ENCODE measurements at regions not wholly inside any gene's neighbourhood (a gene's known extent, or its start where the extent isn't known, plus 50 kb on each side); places are given as distances from the start of the nearest gene placed in this dataset.

GRCh38 chr6:18667612-18668011 lies 280.5 kb downstream of the RNF144B start:
- H3K79me2 ChIP-seq (ENCODE audit: control insufficient read depth, insufficient read depth, low read length, unreplicated experiment), result no peaks in the 10 kb centered on the region
- no peak overlapping the region for H3K27ac ChIP-seq (ENCODE audit: low read depth, low read length)
- H3K36me3 ChIP-seq (ENCODE audit: insufficient read depth, low read length), result no peaks in the 10 kb centered on the region
- no peak overlapping the region for H2AFZ ChIP-seq (ENCODE audit: low read length, unreplicated experiment)
- H3K4me1 ChIP-seq (ENCODE audit: control insufficient read depth, insufficient read depth, low read length, unreplicated experiment), result no peaks in the 10 kb centered on the region
- H3K4me3 ChIP-seq (ENCODE audit: low read depth, low read length), result no peak overlapping the region
- 0 out of 2 replicates have a peak, but pooled peaks cover 5% of the 10 kb centered on the region for H3K27me3 ChIP-seq (ENCODE audit: insufficient read depth, low read length)

- Histone ChIP-seq H3K4me1 (ENCODE audit: control insufficient read depth, insufficient read depth, low read length, unreplicated experiment) (no peaks in the 10 kb centered on the region), H3K27me3 (ENCODE audit: insufficient read depth, low read length) (0 out of 2 replicates have a peak, but pooled peaks cover 7% of the 10 kb centered on the region), H3K36me3 (ENCODE audit: insufficient read depth, low read length) (no peaks in the 10 kb centered on the region), H3K79me2 (ENCODE audit: control insufficient read depth, insufficient read depth, low read length, unreplicated experiment) (no peaks in the 10 kb centered on the region), H2AFZ (ENCODE audit: low read length, unreplicated experiment) (no peak overlapping the region), H3K27ac (ENCODE audit: low read depth, low read length) (no peak overlapping the region), H3K4me3 (ENCODE audit: low read depth, low read length) (no peak overlapping the region)
Observed at GRCh38 chr6:18668994-18669393, 281.8 kb downstream of the RNF144B start.

GRCh38 chr6:18672852-18673251 lies 285.7 kb downstream of the RNF144B start:
- no peaks in the 10 kb centered on the region for H3K36me3 ChIP-seq (ENCODE audit: insufficient read depth, low read length)
- no peak overlapping the region for H3K4me3 ChIP-seq (ENCODE audit: low read depth, low read length)
- no peak overlapping the region for H2AFZ ChIP-seq (ENCODE audit: low read length, unreplicated experiment)
- 0 out of 2 replicates have a peak, but pooled peaks cover 10% of the 10 kb centered on the region for H3K27me3 ChIP-seq (ENCODE audit: insufficient read depth, low read length)
- H3K27ac ChIP-seq (ENCODE audit: low read depth, low read length), result no peak overlapping the region
- no peaks in the 10 kb centered on the region for H3K79me2 ChIP-seq (ENCODE audit: control insufficient read depth, insufficient read depth, low read length, unreplicated experiment)
- no peaks in the 10 kb centered on the region for H3K4me1 ChIP-seq (ENCODE audit: control insufficient read depth, insufficient read depth, low read length, unreplicated experiment)

- Histone ChIP-seq H3K79me2 (ENCODE audit: control insufficient read depth, insufficient read depth, low read length, unreplicated experiment) (no peaks in the 10 kb centered on the region), H3K27me3 (ENCODE audit: insufficient read depth, low read length) (0 out of 2 replicates have a peak, but pooled peaks cover 10% of the 10 kb centered on the region), H3K36me3 (ENCODE audit: insufficient read depth, low read length) (no peaks in the 10 kb centered on the region), H2AFZ (ENCODE audit: low read length, unreplicated experiment) (no peak overlapping the region), H3K27ac (ENCODE audit: low read depth, low read length) (no peak overlapping the region), H3K4me1 (ENCODE audit: control insufficient read depth, insufficient read depth, low read length, unreplicated experiment) (no peaks in the 10 kb centered on the region), H3K4me3 (ENCODE audit: low read depth, low read length) (no peak overlapping the region)
Observed at GRCh38 chr6:18674346-18674745, 287.2 kb downstream of the RNF144B start.

GRCh38 chr6:18675881-18676280 lies 288.7 kb downstream of the RNF144B start:
- Histone ChIP-seq H2AFZ (ENCODE audit: low read length, unreplicated experiment) (no peak overlapping the region), H3K27ac (ENCODE audit: low read depth, low read length) (no peak overlapping the region), H3K36me3 (ENCODE audit: insufficient read depth, low read length) (no peaks in the 10 kb centered on the region), H3K4me3 (ENCODE audit: low read depth, low read length) (no peak overlapping the region), H3K79me2 (ENCODE audit: control insufficient read depth, insufficient read depth, low read length, unreplicated experiment) (no peaks in the 10 kb centered on the region), H3K4me1 (ENCODE audit: control insufficient read depth, insufficient read depth, low read length, unreplicated experiment) (no peaks in the 10 kb centered on the region), H3K27me3 (ENCODE audit: insufficient read depth, low read length) (0 out of 2 replicates have a peak, but pooled peaks cover 10% of the 10 kb centered on the region)

GRCh38 chr6:18676548-18676947 lies 289.4 kb downstream of the RNF144B start:
- Histone ChIP-seq H3K4me1 (ENCODE audit: control insufficient read depth, insufficient read depth, low read length, unreplicated experiment) (no peaks in the 10 kb centered on the region), H3K27me3 (ENCODE audit: insufficient read depth, low read length) (0 out of 2 replicates have a peak, but pooled peaks cover 10% of the 10 kb centered on the region), H3K36me3 (ENCODE audit: insufficient read depth, low read length) (no peaks in the 10 kb centered on the region), H3K27ac (ENCODE audit: low read depth, low read length) (no peak overlapping the region), H3K4me3 (ENCODE audit: low read depth, low read length) (no peak overlapping the region), H3K79me2 (ENCODE audit: control insufficient read depth, insufficient read depth, low read length, unreplicated experiment) (no peaks in the 10 kb centered on the region), H2AFZ (ENCODE audit: low read length, unreplicated experiment) (no peak overlapping the region)

GRCh38 chr6:18680842-18681241 lies 293.7 kb downstream of the RNF144B start:
- Histone ChIP-seq H3K79me2 (ENCODE audit: control insufficient read depth, insufficient read depth, low read length, unreplicated experiment) (no peaks in the 10 kb centered on the region), H3K4me3 (ENCODE audit: low read depth, low read length) (no peak overlapping the region), H3K36me3 (ENCODE audit: insufficient read depth, low read length) (no peaks in the 10 kb centered on the region), H3K27ac (ENCODE audit: low read depth, low read length) (no peak overlapping the region), H2AFZ (ENCODE audit: low read length, unreplicated experiment) (no peak overlapping the region), H3K4me1 (ENCODE audit: control insufficient read depth, insufficient read depth, low read length, unreplicated experiment) (no peaks in the 10 kb centered on the region), H3K27me3 (ENCODE audit: insufficient read depth, low read length) (no peaks in the 10 kb centered on the region)

GRCh38 chr6:18681832-18682503 lies 294.8 kb downstream of the RNF144B start:
- H3K4me3 ChIP-seq (ENCODE audit: low read depth, low read length), result no peak overlapping the region
- no peaks in the 10 kb centered on the region for H3K36me3 ChIP-seq (ENCODE audit: insufficient read depth, low read length)
- no peak overlapping the region for H2AFZ ChIP-seq (ENCODE audit: low read length, unreplicated experiment)
- no peaks in the 10 kb centered on the region for H3K79me2 ChIP-seq (ENCODE audit: control insufficient read depth, insufficient read depth, low read length, unreplicated experiment)
- H3K27ac ChIP-seq (ENCODE audit: low read depth, low read length), result no peak overlapping the region
- no peaks in the 10 kb centered on the region for H3K4me1 ChIP-seq (ENCODE audit: control insufficient read depth, insufficient read depth, low read length, unreplicated experiment)
- H3K27me3 ChIP-seq (ENCODE audit: insufficient read depth, low read length), result no peaks in the 10 kb centered on the region

GRCh38 chr6:18684343-18684742 lies 297.2 kb downstream of the RNF144B start:
- H3K36me3 ChIP-seq (ENCODE audit: insufficient read depth, low read length), result no peaks in the 10 kb centered on the region
- H3K79me2 ChIP-seq (ENCODE audit: control insufficient read depth, insufficient read depth, low read length, unreplicated experiment), result no peaks in the 10 kb centered on the region
- H3K27ac ChIP-seq (ENCODE audit: low read depth, low read length), result no peak overlapping the region
- no peaks in the 10 kb centered on the region for H3K27me3 ChIP-seq (ENCODE audit: insufficient read depth, low read length)
- H3K4me1 ChIP-seq (ENCODE audit: control insufficient read depth, insufficient read depth, low read length, unreplicated experiment), result no peaks in the 10 kb centered on the region
- no peak overlapping the region for H3K4me3 ChIP-seq (ENCODE audit: low read depth, low read length)
- H2AFZ ChIP-seq (ENCODE audit: low read length, unreplicated experiment), result no peak overlapping the region

- Histone ChIP-seq H3K4me3 (ENCODE audit: low read depth, low read length) (no peak overlapping the region), H3K4me1 (ENCODE audit: control insufficient read depth, insufficient read depth, low read length, unreplicated experiment) (no peaks in the 10 kb centered on the region), H3K27me3 (ENCODE audit: insufficient read depth, low read length) (no peaks in the 10 kb centered on the region), H2AFZ (ENCODE audit: low read length, unreplicated experiment) (no peak overlapping the region), H3K27ac (ENCODE audit: low read depth, low read length) (no peak overlapping the region), H3K79me2 (ENCODE audit: control insufficient read depth, insufficient read depth, low read length, unreplicated experiment) (no peaks in the 10 kb centered on the region), H3K36me3 (ENCODE audit: insufficient read depth, low read length) (no peaks in the 10 kb centered on the region)
Observed at GRCh38 chr6:18692929-18693685, 306.0 kb downstream of the RNF144B start.

GRCh38 chr6:18693881-18694280 lies 306.7 kb downstream of the RNF144B start:
- H3K27me3 ChIP-seq (ENCODE audit: insufficient read depth, low read length), result no peaks in the 10 kb centered on the region
- H2AFZ ChIP-seq (ENCODE audit: low read length, unreplicated experiment), result no peak overlapping the region
- no peaks in the 10 kb centered on the region for H3K79me2 ChIP-seq (ENCODE audit: control insufficient read depth, insufficient read depth, low read length, unreplicated experiment)
- H3K36me3 ChIP-seq (ENCODE audit: insufficient read depth, low read length), result no peaks in the 10 kb centered on the region
- H3K27ac ChIP-seq (ENCODE audit: low read depth, low read length), result no peak overlapping the region
- no peak overlapping the region for H3K4me3 ChIP-seq (ENCODE audit: low read depth, low read length)
- no peaks in the 10 kb centered on the region for H3K4me1 ChIP-seq (ENCODE audit: control insufficient read depth, insufficient read depth, low read length, unreplicated experiment)
